ENCODE measurements at regions not wholly inside any gene's neighbourhood (a gene's known extent, or its start where the extent isn't known, plus 50 kb on each side); places are given as distances from the start of the nearest gene placed in this dataset.

DNA sequence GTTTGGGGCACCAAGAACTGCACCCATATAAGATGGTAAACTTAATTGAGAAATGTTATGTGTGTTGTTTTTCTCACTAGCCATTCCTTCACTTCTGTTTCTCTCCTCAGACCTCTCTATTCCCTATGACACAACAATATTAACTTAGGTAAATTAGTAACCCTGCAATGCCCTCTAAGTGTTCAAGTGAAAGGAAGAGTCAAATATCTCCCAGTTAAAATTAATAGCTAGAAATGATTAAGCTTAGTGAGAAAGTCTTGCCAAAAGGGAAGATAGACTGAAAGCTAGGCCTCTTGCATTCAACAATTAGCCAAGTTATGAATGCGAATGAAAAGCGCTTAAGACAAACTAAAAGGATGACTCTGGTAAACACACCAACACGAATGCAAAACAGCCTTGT lies 132.9 kb upstream of the KLF8 start:
- TF ChIP-seq PML (IDR thresholded peaks at IDR 0.05; ENCODE audit: low read length): no peak
- no peak for TF ChIP-seq POLR2A (IDR thresholded peaks at IDR 0.05; ENCODE audit: low read depth, low read length)
- TF ChIP-seq BCL3 (IDR thresholded peaks at IDR 0.05; ENCODE audit: borderline replicate concordance, insufficient read depth, low read depth, low read length, poor library complexity, severe bottlenecking): no peak
- TF ChIP-seq JUND (IDR thresholded peaks at IDR 0.05; ENCODE audit: low read depth, low read length): no peak
- TF ChIP-seq HCFC1 (IDR thresholded peaks at IDR 0.05; ENCODE audit: low read length): no peak
- no peak for TF ChIP-seq NR2C1 (IDR thresholded peaks at IDR 0.05)
- TF ChIP-seq KLF5 (IDR thresholded peaks at IDR 0.05; ENCODE audit: partially characterized antibody): no peak
- no peak for TF ChIP-seq ETV6 (conservative IDR thresholded peaks at IDR 0.05 in 1 of 2, IDR thresholded peaks at IDR 0.05 in 1 of 2; ENCODE audit: borderline replicate concordance in 1 of 2, low read depth in 1 of 2)
- TF ChIP-seq EED (IDR thresholded peaks at IDR 0.05; ENCODE audit: low read depth): no peak
- no peak for TF ChIP-seq ATF2 (IDR thresholded peaks at IDR 0.05; ENCODE audit: low read length)
- TF ChIP-seq NFXL1 (IDR thresholded peaks at IDR 0.05; ENCODE audit: borderline replicate concordance): no peak
- no peak for TF ChIP-seq RCOR1 (conservative IDR thresholded peaks at IDR 0.05; ENCODE audit: low read depth, low read length)
- TF ChIP-seq, protein P1, sequence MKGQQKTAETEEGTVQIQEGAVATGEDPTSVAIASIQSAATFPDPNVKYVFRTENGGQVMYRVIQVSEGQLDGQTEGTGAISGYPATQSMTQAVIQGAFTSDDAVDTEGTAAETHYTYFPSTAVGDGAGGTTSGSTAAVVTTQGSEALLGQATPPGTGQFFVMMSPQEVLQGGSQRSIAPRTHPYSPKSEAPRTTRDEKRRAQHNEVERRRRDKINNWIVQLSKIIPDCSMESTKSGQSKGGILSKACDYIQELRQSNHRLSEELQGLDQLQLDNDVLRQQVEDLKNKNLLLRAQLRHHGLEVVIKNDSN (IDR thresholded peaks at IDR 0.05; ENCODE audit: borderline replicate concordance, extremely low read length, insufficient read depth, low read depth, low read length): no peak
- no peak for TF ChIP-seq SMC3 (IDR thresholded peaks at IDR 0.05; ENCODE audit: borderline replicate concordance, low read length)
- no peak for TF ChIP-seq PAX8 (IDR thresholded peaks at IDR 0.05)
- Histone ChIP-seq H3K4me3 (no peak overlapping the region), H3K27me3 (replicated peaks in 1 of 2; ENCODE audit: control insufficient read depth in 2 of 2, insufficient read depth in 2 of 2, low read length in 1 of 2) (no peaks in the 10 kb centered on the region), H3K4me2 (ENCODE audit: control insufficient read depth, insufficient read depth) (no peak overlapping the region), H3K36me3 (ENCODE audit: control insufficient read depth in 2 of 2, insufficient read depth in 2 of 2, low read length in 1 of 2) (no peaks in the 10 kb centered on the region), H3K79me2 (ENCODE audit: control insufficient read depth, insufficient read depth, low read length) (no peaks in the 10 kb centered on the region), H4K20me1 (ENCODE audit: control insufficient read depth, insufficient read depth) (no peaks in the 10 kb centered on the region), H2AFZ (ENCODE audit: control insufficient read depth, low read depth, low read length) (no peak overlapping the region), H3K4me1 (ENCODE audit: control insufficient read depth, insufficient read depth, low read length) (no peaks in the 10 kb centered on the region), H3K9ac (ENCODE audit: control insufficient read depth, insufficient read depth, low read length) (no peak overlapping the region), H3K27ac (ENCODE audit: control insufficient read depth, insufficient read depth) (no peak overlapping the region), H3K9me3 (replicated peaks; ENCODE audit: control insufficient read depth, insufficient read depth, low read length) (no peaks in the 10 kb centered on the region)
- BruUV-seq (replicated peaks): no TSS peak
- no peak for FAIRE-seq
- in situ Hi-C loops (cut with MboI): no loop called here
- ChIA-PET POLR2A (no interaction called here), SMC1A (ENCODE audit: uncharacterized antibody, unreplicated experiment) (no interaction called here), CTCF (no interaction called here), RAD21 (ENCODE audit: unreplicated experiment) (no interaction called here)
- 68% methylated on average over 3 of the region's 3 CpGs for WGBS (ENCODE audit: insufficient coverage, insufficient replicate concordance, low lambda C conversion rate, missing lambda C conversion rate)
- intact Hi-C loops (cut with micrococcal nuclease; ENCODE audit: unreplicated experiment): no loop called here
- ATAC-seq: no peak
- no peak for DNase-seq (ENCODE audit: low read depth, low spot score)

Data from GM12878 (cell line).